ENCODE measurements at regions not wholly inside any gene's neighbourhood (a gene's known extent, or its start where the extent isn't known, plus 50 kb on each side); places are given as distances from the start of the nearest gene placed in this dataset.

GRCh38 chr5:175003531-175003930 lies 279.1 kb downstream of the MSX2 start:
- no peak for TF ChIP-seq POLR2A (IDR thresholded peaks at IDR 0.05)
- TF ChIP-seq CTCF (IDR thresholded peaks at IDR 0.05 in 8 of 11, conservative IDR thresholded peaks at IDR 0.05 in 3 of 11): no peak

Measured in spleen (tissue), 7 donors.